Endothelial cell of umbilical vein (primary cell): ENCODE measurements at regions not wholly inside any gene's neighbourhood (a gene's known extent, or its start where the extent isn't known, plus 50 kb on each side); places are given as distances from the start of the nearest gene placed in this dataset.

Experiments
- BruUV-seq: library from RNA; stranded (reverse); fragments of 400-500 nt; replicated peaks from 2 replicates; lab custom pipeline; 2021; lab: Mats Ljungman, UMichigan
- CTCF ChIA-PET: fragments of 300-600, 350-600 bp; sonication (Branson Sonifier 250); formaldehyde crosslinking; loops from one replicate; lab custom pipeline; 2021; ENCODE audit warnings: antibody characterized with exemption, inconsistent platforms; lab: Charles Lee
- POLR2A ChIA-PET: fragments of 300-600, 350-600 bp; sonication (Branson Sonifier 250); formaldehyde crosslinking; loops from one replicate; lab custom pipeline; 2021; ENCODE audit warnings: antibody characterized with exemption, inconsistent platforms; lab: Charles Lee
- DNase-seq: peaks from one replicate; pipeline ENCODE4 v3.0.0-alpha.2; 2011; ENCODE audit warnings: low read depth, low spot score
- FAIRE-seq: peaks from 2 replicates; lab custom pipeline; 2011; peaks lifted over from hg19 to GRCh38; lab: Jason Lieb, UNC
- H2AFZ ChIP-seq: 2 replicates; pipeline ENCODE4 v1.6.0; 2012; ENCODE audit warnings: low read depth, low read length, control low read depth, inconsistent platforms
- H3K27ac ChIP-seq: 2 replicates; pipeline ENCODE4 v1.5.1; 2011; ENCODE audit warnings: low read depth, mild to moderate bottlenecking, control low read depth, low read length, moderate library complexity; ENCODE audit not compliant: insufficient read depth
- H3K27me3 ChIP-seq, 2 experiments: 2 replicates each; pipeline versions ENCODE4 v1.6.0 to v1.6.1; 2011; ENCODE audit warnings: low read length in 2 of 2, mixed read lengths in 1 of 2; ENCODE audit not compliant: control insufficient read depth in 2 of 2, insufficient read depth in 2 of 2
- H3K36me3 ChIP-seq, 2 experiments: 2 replicates in 1 of 2; 3 replicates in 1 of 2; pipeline ENCODE4 v1.5.1; 2011; ENCODE audit warnings: low read length in 2 of 2, mild to moderate bottlenecking in 1 of 2, moderate library complexity in 1 of 2; ENCODE audit not compliant: control insufficient read depth in 2 of 2, insufficient read depth in 2 of 2; ENCODE audit errors: extremely low read depth in 1 of 2
- H3K4me1 ChIP-seq: 3 replicates; pipeline ENCODE4 v1.5.1; 2011; ENCODE audit warnings: mild to moderate bottlenecking, low read length; ENCODE audit not compliant: control insufficient read depth, insufficient read depth; ENCODE audit errors: extremely low read depth
- H3K4me2 ChIP-seq: 2 replicates; pipeline ENCODE4 v1.6.1; 2011; ENCODE audit warnings: low read length, control low read depth, mixed read lengths; ENCODE audit not compliant: insufficient read depth
- H3K4me3 ChIP-seq, 3 experiments: fragments of 200-600 bp in 1 of 3; sonication (generic), shearing (Covaris generic) in 1 of 3; replicated peaks in 1 of 3; 2 replicates each; pipeline ENCODE4 v1.5.1; 2011 to 2016; ENCODE audit warnings: control low read depth in 3 of 3, low read length in 3 of 3, mild to moderate bottlenecking in 2 of 3, inconsistent platforms in 1 of 3, low read depth in 1 of 3, moderate library complexity in 1 of 3; ENCODE audit not compliant: insufficient read depth in 1 of 3
- H3K79me2 ChIP-seq: 2 replicates; pipeline ENCODE4 v1.6.0; 2012; ENCODE audit warnings: low read length, inconsistent platforms; ENCODE audit not compliant: control insufficient read depth, insufficient read depth
- H3K9ac ChIP-seq: replicated peaks from 2 replicates; pipeline ENCODE3; 2011; ENCODE audit warnings: low read length, control low read depth; ENCODE audit not compliant: insufficient read depth; ENCODE audit errors: extremely low read depth
- H3K9me1 ChIP-seq: replicated peaks from 3 replicates; pipeline ENCODE4 v1.6.0; 2011; ENCODE audit warnings: mild to moderate bottlenecking, low read length; ENCODE audit not compliant: control insufficient read depth, insufficient read depth; ENCODE audit errors: extremely low read depth
- H3K9me3 ChIP-seq: replicated peaks from 2 replicates; pipeline ENCODE4 v1.5.1; 2012; ENCODE audit warnings: low read length, inconsistent platforms; ENCODE audit not compliant: control insufficient read depth, insufficient read depth
- H4K20me1 ChIP-seq: replicated peaks from 2 replicates; pipeline ENCODE3; 2011; ENCODE audit warnings: mild to moderate bottlenecking, low read length; ENCODE audit not compliant: control insufficient read depth, insufficient read depth; ENCODE audit errors: extremely low read depth
- EZH2 ChIP-seq: IDR thresholded peaks from 2 replicates; pipeline ENCODE4 v1.6.1; 2012; ENCODE audit warnings: borderline replicate concordance, low read depth, mild to moderate bottlenecking, moderate library complexity, low read length, inconsistent platforms; ENCODE audit not compliant: severe bottlenecking
- FOS ChIP-seq: IDR thresholded peaks from 2 replicates; pipeline ENCODE4 v1.6.1; 2011; ENCODE audit warnings: mild to moderate bottlenecking, low read length, moderate library complexity, borderline replicate concordance; ENCODE audit not compliant: insufficient read depth
- GATA2 ChIP-seq: IDR thresholded peaks from 2 replicates; pipeline ENCODE4 v1.7.0; 2011; ENCODE audit warnings: low read depth, mild to moderate bottlenecking, moderate library complexity, mixed read lengths, low read length; ENCODE audit not compliant: insufficient read length, insufficient read depth
- JUN ChIP-seq: IDR thresholded peaks from 2 replicates; pipeline ENCODE4 v1.6.1; 2011; ENCODE audit warnings: borderline replicate concordance, low read depth; ENCODE audit not compliant: insufficient read length, insufficient read depth
- MYC ChIP-seq: IDR thresholded peaks from one replicate; pipeline ENCODE4 v1.6.1; 2011; ENCODE audit warnings: mild to moderate bottlenecking, low read depth, low read length
- POLR2A ChIP-seq: IDR thresholded peaks from 2 replicates; pipeline ENCODE4 v1.6.1; 2012; ENCODE audit warnings: low read depth, mild to moderate bottlenecking, control low read depth, low read length
- POLR2AphosphoS5 ChIP-seq: IDR thresholded peaks from 2 replicates; pipeline ENCODE4 v1.6.1; 2012; ENCODE audit warnings: low read depth, mild to moderate bottlenecking, control low read depth, low read length, moderate library complexity; ENCODE audit not compliant: insufficient read depth
- dilution Hi-C: fragments of 300-500 bp; cut with MboI; formaldehyde crosslinking; loops from one replicate; pipeline ENCODE4 v1.15.0; 2019; ENCODE audit warnings: low sequenced_read_pairs; ENCODE audit not compliant: extremely low pct_ligation_motif_present
- intact Hi-C: fragments of 100-400 bp; cut with micrococcal nuclease; formaldehyde crosslinking; loops from one replicate; pipeline ENCODE4 v1.10.0; 2022
- TF ChIP-seq, protein P1 (sequence below): IDR thresholded peaks from 2 replicates; pipeline ENCODE4 v1.6.1; 2011; ENCODE audit not compliant: insufficient read depth, insufficient read length
- TF ChIP-seq, protein P2 (sequence below), 2 donors: IDR thresholded peaks; 1 replicate in 1 of 2; 2 replicates in 1 of 2; pipeline ENCODE4 v1.5.1; 2011; ENCODE audit warnings: low read length in 2 of 2, mild to moderate bottlenecking in 2 of 2, moderate library complexity in 2 of 2, control low read depth in 1 of 2, inconsistent platforms in 1 of 2, low read depth in 1 of 2; ENCODE audit not compliant: insufficient read depth in 1 of 2; ENCODE audit errors: extremely low read depth in 1 of 2

DNA sequence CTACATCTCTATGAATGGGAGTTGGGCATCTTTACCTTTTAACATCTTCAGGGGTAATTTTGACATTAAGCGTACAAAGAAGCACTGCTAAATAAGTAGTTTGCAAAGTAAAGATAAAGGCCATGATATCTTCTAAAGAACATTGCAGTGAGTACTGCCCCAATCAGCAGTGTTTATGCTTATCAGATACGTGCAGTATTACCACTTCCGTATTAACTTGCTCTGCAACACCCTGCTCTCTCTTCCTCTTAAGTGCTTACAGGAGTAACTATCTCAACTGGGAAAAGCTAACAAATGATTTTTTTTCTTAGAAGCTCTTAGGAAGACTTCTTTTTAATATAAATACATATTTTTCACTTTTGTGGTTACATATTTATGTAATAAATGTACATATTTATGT lies 793.7 kb upstream of the SLC10A2 start:
- ChIA-PET CTCF (interaction anchor here (1.6 kb wide), 1 partner anchor 914 kb away, joined by 4 read pairs; no protein-coding TSS in a partner anchor), POLR2A (no interaction called here)
- no peak overlapping the region for H3K27ac ChIP-seq
- H3K79me2 ChIP-seq: no peaks in the 10 kb centered on the region
- DNase-seq: no peak
- no peaks in the 10 kb centered on the region for H3K9me1 ChIP-seq
- no peaks in the 10 kb centered on the region for H4K20me1 ChIP-seq
- intact Hi-C loops: no loop called here
- H3K4me3 ChIP-seq: no peak overlapping the region
- H3K9me3 ChIP-seq: no peaks in the 10 kb centered on the region
- no peaks in the 10 kb centered on the region for H3K36me3 ChIP-seq
- no peaks in the 10 kb centered on the region for H3K4me1 ChIP-seq
- TF ChIP-seq JUN (no peak), EZH2 (no peak), POLR2A (no peak), MYC (no peak), GATA2 (no peak), FOS (no peak), POLR2AphosphoS5 (no peak)
- TF ChIP-seq, protein P1, sequence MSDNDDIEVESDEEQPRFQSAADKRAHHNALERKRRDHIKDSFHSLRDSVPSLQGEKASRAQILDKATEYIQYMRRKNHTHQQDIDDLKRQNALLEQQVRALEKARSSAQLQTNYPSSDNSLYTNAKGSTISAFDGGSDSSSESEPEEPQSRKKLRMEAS: no peak
- TF ChIP-seq, protein P2, sequence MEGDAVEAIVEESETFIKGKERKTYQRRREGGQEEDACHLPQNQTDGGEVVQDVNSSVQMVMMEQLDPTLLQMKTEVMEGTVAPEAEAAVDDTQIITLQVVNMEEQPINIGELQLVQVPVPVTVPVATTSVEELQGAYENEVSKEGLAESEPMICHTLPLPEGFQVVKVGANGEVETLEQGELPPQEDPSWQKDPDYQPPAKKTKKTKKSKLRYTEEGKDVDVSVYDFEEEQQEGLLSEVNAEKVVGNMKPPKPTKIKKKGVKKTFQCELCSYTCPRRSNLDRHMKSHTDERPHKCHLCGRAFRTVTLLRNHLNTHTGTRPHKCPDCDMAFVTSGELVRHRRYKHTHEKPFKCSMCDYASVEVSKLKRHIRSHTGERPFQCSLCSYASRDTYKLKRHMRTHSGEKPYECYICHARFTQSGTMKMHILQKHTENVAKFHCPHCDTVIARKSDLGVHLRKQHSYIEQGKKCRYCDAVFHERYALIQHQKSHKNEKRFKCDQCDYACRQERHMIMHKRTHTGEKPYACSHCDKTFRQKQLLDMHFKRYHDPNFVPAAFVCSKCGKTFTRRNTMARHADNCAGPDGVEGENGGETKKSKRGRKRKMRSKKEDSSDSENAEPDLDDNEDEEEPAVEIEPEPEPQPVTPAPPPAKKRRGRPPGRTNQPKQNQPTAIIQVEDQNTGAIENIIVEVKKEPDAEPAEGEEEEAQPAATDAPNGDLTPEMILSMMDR (IDR thresholded peaks at IDR 0.05; ENCODE audit: extremely low read depth in 1 of 2, insufficient read depth in 1 of 2, low read depth in 1 of 2, low read length in 2 of 2): no peak
- no peaks in the 10 kb centered on the region for H3K27me3 ChIP-seq
- FAIRE-seq: no peak
- no TSS peak for BruUV-seq
- H3K4me2 ChIP-seq: no peak overlapping the region
- H3K9ac ChIP-seq: no peak overlapping the region
- peak overlapping the region; percentile 49 for H2AFZ ChIP-seq
- dilution Hi-C loops: no loop called here
